Gastroesophageal sphincter (tissue), 3 donors: ENCODE measurements at regions not wholly inside any gene's neighbourhood (a gene's known extent, or its start where the extent isn't known, plus 50 kb on each side); places are given as distances from the start of the nearest gene placed in this dataset.
"Not testable (repeated sequence)": the region's sequence is repeated elsewhere in the genome, so short reads cannot be mapped to it uniquely, and the experiment has no call there.

Experiments
- CTCF ChIP-seq, 4 experiments: fragments of 200-600 bp in 2 of 4; fragments of 450-650 bp in 2 of 4; sonication (generic) in 1 of 4; IDR thresholded peaks; one replicate each; pipeline ENCODE4 v1.5.1; 2017 to 2019; ENCODE audit warnings: antibody characterized with exemption in 4 of 4, mild to moderate bottlenecking in 2 of 4, moderate library complexity in 2 of 4
- EP300 ChIP-seq: sonication (generic); formaldehyde crosslinking; IDR thresholded peaks from one replicate; pipeline ENCODE4 v1.6.1; 2017; ENCODE audit warnings: antibody characterized with exemption, mild to moderate bottlenecking
- POLR2A ChIP-seq, 2 donors: fragments of 450-650 bp; IDR thresholded peaks; one replicate each; pipeline ENCODE4 v1.6.1; 2017; ENCODE audit warnings: antibody characterized with exemption in 2 of 2, mild to moderate bottlenecking in 2 of 2, moderate library complexity in 1 of 2
- POLR2AphosphoS5 ChIP-seq: sonication (generic); formaldehyde crosslinking; IDR thresholded peaks from one replicate; pipeline ENCODE4 v1.6.1; 2017; ENCODE audit warnings: antibody characterized with exemption

GRCh38 chr3:69480986-69481385 lies 95.1 kb upstream of the FRMD4B start:
- not testable (repeated sequence) for TF ChIP-seq CTCF (IDR thresholded peaks at IDR 0.05); POLR2AphosphoS5; POLR2A (IDR thresholded peaks at IDR 0.05); EP300
